SU-DHL-6 (cell line): ENCODE measurements at regions not wholly inside any gene's neighbourhood (a gene's known extent, or its start where the extent isn't known, plus 50 kb on each side); places are given as distances from the start of the nearest gene placed in this dataset.

Experiments
- H2AFZ ChIP-seq: fragments of 200-600 bp; sonication (generic); 2 replicates; pipeline ENCODE4 v1.6.1; 2014; ENCODE audit warnings: low read depth, mild to moderate bottlenecking, moderate library complexity, mixed read lengths, antibody characterized with exemption, low read length; ENCODE audit not compliant: severe bottlenecking
- H3F3A ChIP-seq: fragments of 200-600 bp; shearing (Covaris generic); 2 replicates; pipeline ENCODE4 v1.6.0; 2016; ENCODE audit warnings: antibody characterized with exemption, mild to moderate bottlenecking; ENCODE audit not compliant: insufficient read depth
- H3K27ac ChIP-seq: fragments of 200-600 bp; sonication (generic); 2 replicates; pipeline ENCODE4 v1.5.1; 2016; ENCODE audit warnings: low read depth, mild to moderate bottlenecking, low read length, moderate library complexity, mixed read lengths
- H3K27me3 ChIP-seq: fragments of 200-600 bp; sonication (generic), shearing (Covaris generic); 2 replicates; pipeline ENCODE4 v1.6.0; 2014; ENCODE audit warnings: mild to moderate bottlenecking, low read length
- H3K36me3 ChIP-seq: fragments of 200-600 bp; sonication (generic); 2 replicates; pipeline ENCODE4 v1.6.1; 2014; ENCODE audit warnings: mild to moderate bottlenecking, low read length, mixed read lengths
- H3K4me2 ChIP-seq: fragments of 300-600, 200-600 bp; shearing (Covaris generic), sonication (generic); 2 replicates; pipeline ENCODE4 v1.6.0; 2014; ENCODE audit warnings: low read length, low read depth, mild to moderate bottlenecking; ENCODE audit not compliant: poor library complexity, severe bottlenecking
- H3K4me3 ChIP-seq: fragments of 200-600 bp; sonication (generic); 2 replicates; pipeline ENCODE4 v1.5.1; 2014; ENCODE audit warnings: antibody characterized with exemption, low read length, mild to moderate bottlenecking, mixed read lengths; ENCODE audit not compliant: insufficient read depth, poor library complexity, severe bottlenecking
- H3K79me2 ChIP-seq: fragments of 200-600 bp; sonication (generic); 2 replicates; pipeline ENCODE4 v1.6.1; 2014; ENCODE audit warnings: mild to moderate bottlenecking, low read length, moderate library complexity; ENCODE audit not compliant: insufficient read depth
- H3K9ac ChIP-seq: fragments of 200-600 bp; sonication (generic); 2 replicates; pipeline ENCODE4 v1.7.0; 2014; ENCODE audit warnings: mild to moderate bottlenecking, low read length
- H3K9me2 ChIP-seq: fragments of 200-600 bp; sonication (generic); replicated peaks from 2 replicates; pipeline ENCODE4 v1.6.1; 2014; ENCODE audit warnings: low read length; ENCODE audit not compliant: insufficient read depth
- H3K9me3 ChIP-seq: fragments of 200-600 bp; sonication (generic); 2 replicates; pipeline ENCODE4 v1.6.1; 2014; ENCODE audit warnings: low read length, mixed read lengths; ENCODE audit not compliant: insufficient read depth
- H4K20me1 ChIP-seq: fragments of 200-600 bp; sonication (generic); 2 replicates; pipeline ENCODE4 v1.6.1; 2014; ENCODE audit warnings: low read depth, mild to moderate bottlenecking, antibody characterized with exemption, low read length, moderate library complexity, mixed read lengths
- EZH2phosphoT487 ChIP-seq: fragments of 200-600 bp; sonication (generic), shearing (Covaris generic); conservative IDR thresholded peaks from 2 replicates; pipeline ENCODE4 v1.6.1; 2018; ENCODE audit warnings: mild to moderate bottlenecking, antibody characterized with exemption, low read length, moderate library complexity, mixed read lengths
- TF ChIP-seq, protein P1 (sequence below): fragments of 200-600 bp; sonication (generic); IDR thresholded peaks from one replicate; pipeline ENCODE4 v1.5.1; 2017; ENCODE audit warnings: antibody characterized with exemption, mild to moderate bottlenecking, low read length, moderate library complexity; ENCODE audit not compliant: insufficient read depth, poor library complexity, severe bottlenecking

DNA sequence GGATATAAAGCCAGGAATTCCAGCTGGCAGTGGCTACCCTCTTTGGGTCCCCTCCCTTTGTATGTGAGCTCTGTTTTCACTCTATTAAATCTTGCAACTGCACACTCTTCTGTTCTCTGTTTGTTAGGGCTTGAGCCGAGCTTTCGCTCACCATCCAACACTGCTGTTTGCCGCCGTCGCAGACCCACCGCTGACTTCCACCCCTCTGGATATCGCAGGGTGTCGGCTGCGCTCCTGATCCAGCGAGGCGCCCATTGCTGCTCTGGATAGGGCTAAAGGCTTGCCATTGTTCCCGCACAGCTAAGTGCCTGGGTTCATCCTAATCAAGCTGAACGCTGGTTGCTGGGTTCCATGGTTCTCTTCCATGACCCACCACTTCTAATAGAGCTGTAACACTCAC lies 1433.5 kb upstream of the ADGRB3 start:
- no peaks in the 10 kb centered on the region for H3K9me2 ChIP-seq
- H3K79me2 ChIP-seq, result no peaks in the 10 kb centered on the region
- no peak overlapping the region for H3K4me2 ChIP-seq
- H2AFZ ChIP-seq, result no peak overlapping the region
- H3K9ac ChIP-seq, result no peak overlapping the region
- no peak overlapping the region for H3K27ac ChIP-seq
- H3K4me3 ChIP-seq, result no peak overlapping the region
- H3F3A ChIP-seq, result no peaks in the 10 kb centered on the region
- H3K9me3 ChIP-seq, result no peaks in the 10 kb centered on the region
- no peak for TF ChIP-seq EZH2phosphoT487
- TF ChIP-seq, protein P1, sequence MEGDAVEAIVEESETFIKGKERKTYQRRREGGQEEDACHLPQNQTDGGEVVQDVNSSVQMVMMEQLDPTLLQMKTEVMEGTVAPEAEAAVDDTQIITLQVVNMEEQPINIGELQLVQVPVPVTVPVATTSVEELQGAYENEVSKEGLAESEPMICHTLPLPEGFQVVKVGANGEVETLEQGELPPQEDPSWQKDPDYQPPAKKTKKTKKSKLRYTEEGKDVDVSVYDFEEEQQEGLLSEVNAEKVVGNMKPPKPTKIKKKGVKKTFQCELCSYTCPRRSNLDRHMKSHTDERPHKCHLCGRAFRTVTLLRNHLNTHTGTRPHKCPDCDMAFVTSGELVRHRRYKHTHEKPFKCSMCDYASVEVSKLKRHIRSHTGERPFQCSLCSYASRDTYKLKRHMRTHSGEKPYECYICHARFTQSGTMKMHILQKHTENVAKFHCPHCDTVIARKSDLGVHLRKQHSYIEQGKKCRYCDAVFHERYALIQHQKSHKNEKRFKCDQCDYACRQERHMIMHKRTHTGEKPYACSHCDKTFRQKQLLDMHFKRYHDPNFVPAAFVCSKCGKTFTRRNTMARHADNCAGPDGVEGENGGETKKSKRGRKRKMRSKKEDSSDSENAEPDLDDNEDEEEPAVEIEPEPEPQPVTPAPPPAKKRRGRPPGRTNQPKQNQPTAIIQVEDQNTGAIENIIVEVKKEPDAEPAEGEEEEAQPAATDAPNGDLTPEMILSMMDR, result no peak
- no peaks in the 10 kb centered on the region for H3K27me3 ChIP-seq
- H4K20me1 ChIP-seq, result no peaks in the 10 kb centered on the region
- H3K36me3 ChIP-seq, result no peaks in the 10 kb centered on the region

DNA sequence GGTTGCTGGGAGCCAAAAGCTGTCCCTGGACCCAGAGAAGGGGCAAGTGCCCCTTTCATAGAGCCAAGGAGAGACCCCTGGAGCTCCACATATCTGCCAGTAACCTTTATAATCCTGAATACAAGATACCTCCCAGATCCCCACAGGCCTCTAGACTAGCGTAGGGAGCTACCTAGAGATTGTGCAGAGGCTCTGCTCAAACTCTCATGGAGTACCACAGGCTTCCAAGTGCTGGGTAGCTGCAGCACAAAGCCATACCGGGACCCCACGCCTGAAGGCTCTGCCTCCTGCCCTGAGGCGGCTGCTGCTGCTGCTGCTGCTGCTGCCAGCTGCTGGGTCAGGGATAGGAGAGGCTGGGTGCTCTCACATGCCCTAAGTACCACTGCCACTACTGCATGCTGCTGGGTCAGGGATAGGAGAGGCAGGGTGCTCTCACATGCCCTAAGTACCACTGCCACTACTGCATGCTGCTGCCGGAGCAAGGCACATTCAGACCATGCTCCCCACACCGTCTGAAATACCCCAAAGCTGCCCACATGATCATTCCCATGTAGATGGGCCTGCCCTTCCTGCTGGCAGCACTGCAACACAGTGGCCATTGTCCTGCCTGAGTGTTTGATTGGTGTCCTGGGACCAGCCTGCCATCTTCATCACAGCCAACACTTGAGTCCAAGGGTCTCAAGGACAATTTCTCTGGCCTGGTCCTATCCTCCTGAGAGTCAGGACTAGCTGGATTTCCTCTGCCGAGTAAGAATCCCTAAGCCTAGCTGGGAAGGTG lies 1434.3 kb upstream of the ADGRB3 start:
- no peak for TF ChIP-seq EZH2phosphoT487
- TF ChIP-seq, protein P1, result no peak
- Histone ChIP-seq H3K9me3 (no peaks in the 10 kb centered on the region), H3K4me3 (no peak overlapping the region), H3K27ac (no peak overlapping the region), H3K9ac (no peak overlapping the region), H3F3A (no peaks in the 10 kb centered on the region), H3K79me2 (no peaks in the 10 kb centered on the region), H2AFZ (no peak overlapping the region), H3K36me3 (no peaks in the 10 kb centered on the region), H3K4me2 (no peak overlapping the region), H3K27me3 (no peaks in the 10 kb centered on the region), H3K9me2 (no peaks in the 10 kb centered on the region), H4K20me1 (no peaks in the 10 kb centered on the region)

DNA sequence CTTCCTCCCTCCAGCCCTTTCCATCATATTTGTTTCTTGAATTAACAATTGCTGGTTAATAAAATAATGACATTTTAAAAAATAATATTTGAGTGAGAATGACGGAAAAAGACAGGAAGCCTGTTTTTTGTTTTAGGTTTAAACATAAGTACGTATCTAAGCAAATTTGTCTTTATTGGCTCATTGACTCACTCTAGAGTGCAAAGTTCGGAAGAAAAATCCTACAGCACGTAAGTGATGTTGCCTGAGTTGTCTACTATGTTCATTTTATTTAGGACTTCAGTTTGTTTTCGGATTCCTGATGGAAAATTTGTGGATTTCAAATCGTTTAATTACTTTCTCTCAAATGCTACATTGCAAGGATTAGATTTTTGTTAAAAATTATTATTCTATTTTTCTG lies 1435.7 kb upstream of the ADGRB3 start:
- no peaks in the 10 kb centered on the region for H3K27me3 ChIP-seq

More for the DNA sequence above, 1435.7 kb upstream of the ADGRB3 start:
- 0 out of 2 replicates have a peak, but pooled peaks cover under 1% of the 10 kb centered on the region for H3K9me3 ChIP-seq
- H3K27ac ChIP-seq, result no peak overlapping the region
- H3K4me2 ChIP-seq, result no peak overlapping the region
- no peaks in the 10 kb centered on the region for H4K20me1 ChIP-seq
- H2AFZ ChIP-seq, result no peak overlapping the region
- no peaks in the 10 kb centered on the region for H3F3A ChIP-seq
- no peaks in the 10 kb centered on the region for H3K36me3 ChIP-seq
- H3K79me2 ChIP-seq, result no peaks in the 10 kb centered on the region
- H3K4me3 ChIP-seq, result no peak overlapping the region
- TF ChIP-seq EZH2phosphoT487, result no peak
- TF ChIP-seq, protein P1, result no peak
- H3K9me2 ChIP-seq, result no peaks in the 10 kb centered on the region
- no peak overlapping the region for H3K9ac ChIP-seq
